ENCODE measurements at regions not wholly inside any gene's neighbourhood (a gene's known extent, or its start where the extent isn't known, plus 50 kb on each side); places are given as distances from the start of the nearest gene placed in this dataset.

DNA sequence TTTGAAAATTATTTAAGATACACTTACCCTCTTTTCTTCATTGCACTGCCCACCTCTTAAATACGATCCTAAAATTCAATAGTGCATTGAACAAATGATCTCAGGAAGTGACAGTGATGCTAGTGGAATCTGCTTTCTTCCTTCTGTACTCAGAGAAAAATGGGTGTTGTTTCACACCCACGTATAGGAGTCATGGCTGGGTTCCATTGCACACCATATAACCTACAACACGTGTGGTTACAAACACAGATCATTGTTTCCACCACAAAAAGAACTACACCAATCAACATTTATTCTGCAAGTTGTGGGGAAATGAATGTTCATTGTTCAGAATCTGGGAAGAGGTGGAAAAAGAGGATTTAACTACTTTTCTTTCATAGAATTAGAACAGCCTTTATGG lies 275.9 kb downstream of the MAN2A1 start:
- H3K27ac ChIP-seq (ENCODE audit: poor library complexity, severe bottlenecking): no peak overlapping the region
- TF ChIP-seq, protein P1, sequence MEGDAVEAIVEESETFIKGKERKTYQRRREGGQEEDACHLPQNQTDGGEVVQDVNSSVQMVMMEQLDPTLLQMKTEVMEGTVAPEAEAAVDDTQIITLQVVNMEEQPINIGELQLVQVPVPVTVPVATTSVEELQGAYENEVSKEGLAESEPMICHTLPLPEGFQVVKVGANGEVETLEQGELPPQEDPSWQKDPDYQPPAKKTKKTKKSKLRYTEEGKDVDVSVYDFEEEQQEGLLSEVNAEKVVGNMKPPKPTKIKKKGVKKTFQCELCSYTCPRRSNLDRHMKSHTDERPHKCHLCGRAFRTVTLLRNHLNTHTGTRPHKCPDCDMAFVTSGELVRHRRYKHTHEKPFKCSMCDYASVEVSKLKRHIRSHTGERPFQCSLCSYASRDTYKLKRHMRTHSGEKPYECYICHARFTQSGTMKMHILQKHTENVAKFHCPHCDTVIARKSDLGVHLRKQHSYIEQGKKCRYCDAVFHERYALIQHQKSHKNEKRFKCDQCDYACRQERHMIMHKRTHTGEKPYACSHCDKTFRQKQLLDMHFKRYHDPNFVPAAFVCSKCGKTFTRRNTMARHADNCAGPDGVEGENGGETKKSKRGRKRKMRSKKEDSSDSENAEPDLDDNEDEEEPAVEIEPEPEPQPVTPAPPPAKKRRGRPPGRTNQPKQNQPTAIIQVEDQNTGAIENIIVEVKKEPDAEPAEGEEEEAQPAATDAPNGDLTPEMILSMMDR (IDR thresholded peaks at IDR 0.05; ENCODE audit: poor library complexity, severe bottlenecking): no peak
- DNase-seq (ENCODE audit: low spot score) (no peak), ATAC-seq (ENCODE audit: low read depth) (no peak)
- H3K27me3 ChIP-seq (ENCODE audit: insufficient read depth, poor library complexity, severe bottlenecking): peaks cover 11% of the 10 kb centered on the region
- H3K36me3 ChIP-seq (ENCODE audit: low read depth): no peaks in the 10 kb centered on the region
- no peaks in the 10 kb centered on the region for H3K9me3 ChIP-seq (ENCODE audit: severe bottlenecking)
- no peak overlapping the region for H3K4me3 ChIP-seq (ENCODE audit: severe bottlenecking)
- H3K4me1 ChIP-seq (ENCODE audit: insufficient read depth, poor library complexity, severe bottlenecking): no peaks in the 10 kb centered on the region

DNA sequence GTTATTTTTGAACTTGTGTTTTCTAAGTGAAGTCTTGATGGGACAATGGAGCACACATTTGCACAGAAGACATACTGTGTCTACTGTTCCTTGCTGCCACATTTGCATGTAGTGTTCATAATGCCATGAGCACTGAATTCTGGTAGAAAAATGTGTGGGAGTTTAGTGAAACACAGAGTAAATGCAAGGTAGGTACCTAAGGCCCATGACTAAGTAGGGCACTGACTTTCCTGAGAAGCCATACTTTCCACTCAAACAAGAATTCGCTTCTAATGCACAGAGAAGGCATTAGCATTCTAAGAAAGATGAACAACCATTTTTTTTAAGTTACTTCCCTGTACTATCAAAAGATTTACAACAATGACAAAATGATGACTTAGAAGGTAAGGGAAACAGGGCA lies 282.2 kb downstream of the MAN2A1 start:
- no peak for ATAC-seq (ENCODE audit: low read depth)
- TF ChIP-seq, protein P1 (IDR thresholded peaks at IDR 0.05; ENCODE audit: poor library complexity, severe bottlenecking): no peak

DNA sequence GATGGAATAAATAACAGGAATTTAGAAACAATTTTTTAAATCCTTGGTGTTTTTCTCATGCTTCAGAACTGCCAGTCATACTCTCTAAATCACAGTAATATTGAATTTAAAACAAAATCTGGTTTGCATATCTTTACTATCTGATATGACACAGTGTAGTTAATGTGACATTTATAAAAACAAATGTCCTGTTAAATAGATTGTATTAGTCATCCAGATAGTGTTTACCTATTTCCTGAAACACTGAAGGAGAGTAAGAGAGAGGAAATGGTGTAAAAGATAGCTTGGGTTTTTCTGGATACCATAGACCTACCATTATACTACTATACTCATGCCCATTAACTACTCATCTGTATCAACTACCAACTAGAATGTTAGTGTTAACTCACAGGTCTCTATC lies 292.3 kb downstream of the MAN2A1 start:
- H3K4me3 ChIP-seq (ENCODE audit: severe bottlenecking): no peak overlapping the region
- peaks cover 5% of the 10 kb centered on the region for H3K27me3 ChIP-seq (ENCODE audit: insufficient read depth, poor library complexity, severe bottlenecking)
- DNase-seq (ENCODE audit: low spot score) (no peak), ATAC-seq (ENCODE audit: low read depth) (no peak)
- no peaks in the 10 kb centered on the region for H3K4me1 ChIP-seq (ENCODE audit: insufficient read depth, poor library complexity, severe bottlenecking)
- H3K9me3 ChIP-seq (ENCODE audit: severe bottlenecking): no peaks in the 10 kb centered on the region
- TF ChIP-seq, protein P1 (IDR thresholded peaks at IDR 0.05; ENCODE audit: poor library complexity, severe bottlenecking): no peak
- no peaks in the 10 kb centered on the region for H3K36me3 ChIP-seq (ENCODE audit: low read depth)
- no peak overlapping the region for H3K27ac ChIP-seq (ENCODE audit: poor library complexity, severe bottlenecking)

More for the DNA sequence above, 282.2 kb downstream of the MAN2A1 start:
- no peak overlapping the region for H3K27ac ChIP-seq (ENCODE audit: poor library complexity, severe bottlenecking)
- H3K4me1 ChIP-seq (ENCODE audit: insufficient read depth, poor library complexity, severe bottlenecking): no peaks in the 10 kb centered on the region
- peaks cover 16% of the 10 kb centered on the region for H3K27me3 ChIP-seq (ENCODE audit: insufficient read depth, poor library complexity, severe bottlenecking)
- H3K4me3 ChIP-seq (ENCODE audit: severe bottlenecking): no peak overlapping the region
- no peak for DNase-seq (ENCODE audit: low spot score)
- H3K36me3 ChIP-seq (ENCODE audit: low read depth): no peaks in the 10 kb centered on the region
- H3K9me3 ChIP-seq (ENCODE audit: severe bottlenecking): no peaks in the 10 kb centered on the region

DNA sequence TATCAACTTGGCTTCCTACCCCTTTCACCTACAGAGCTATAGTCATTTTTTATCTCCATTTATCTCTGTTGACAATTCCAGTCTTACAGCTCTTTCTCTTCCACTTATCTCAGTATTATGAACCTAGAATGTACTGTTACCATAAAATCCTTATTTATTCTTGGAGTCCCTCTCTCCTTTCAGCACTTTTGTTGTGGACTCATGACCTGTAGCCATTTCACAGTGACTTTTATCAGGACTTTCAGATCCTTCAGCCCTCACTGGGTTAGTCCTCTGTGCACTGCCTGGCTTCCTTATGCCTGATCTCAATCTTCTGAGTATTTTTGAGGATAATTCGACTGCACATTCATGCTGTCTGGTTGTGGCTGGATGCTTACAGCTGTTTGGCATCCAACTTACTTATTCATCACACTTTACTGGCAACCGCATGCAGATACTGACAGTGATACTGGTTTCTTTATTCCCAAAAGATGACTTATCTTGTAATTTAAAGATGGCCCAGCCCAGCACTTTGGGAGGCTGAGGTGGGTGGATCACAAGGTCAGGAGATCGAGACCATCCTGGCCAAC lies 293.3 kb downstream of the MAN2A1 start:
- Histone ChIP-seq H3K27ac (ENCODE audit: poor library complexity, severe bottlenecking) (no peak overlapping the region), H3K4me1 (ENCODE audit: insufficient read depth, poor library complexity, severe bottlenecking) (no peaks in the 10 kb centered on the region), H3K9me3 (ENCODE audit: severe bottlenecking) (no peaks in the 10 kb centered on the region), H3K4me3 (ENCODE audit: severe bottlenecking) (no peak overlapping the region), H3K27me3 (ENCODE audit: insufficient read depth, poor library complexity, severe bottlenecking) (peaks cover 3% of the 10 kb centered on the region), H3K36me3 (ENCODE audit: low read depth) (no peaks in the 10 kb centered on the region)
- TF ChIP-seq, protein P1 (IDR thresholded peaks at IDR 0.05; ENCODE audit: poor library complexity, severe bottlenecking): no peak
- ATAC-seq (ENCODE audit: low read depth): no peak
- DNase-seq (ENCODE audit: low spot score): no peak

DNA sequence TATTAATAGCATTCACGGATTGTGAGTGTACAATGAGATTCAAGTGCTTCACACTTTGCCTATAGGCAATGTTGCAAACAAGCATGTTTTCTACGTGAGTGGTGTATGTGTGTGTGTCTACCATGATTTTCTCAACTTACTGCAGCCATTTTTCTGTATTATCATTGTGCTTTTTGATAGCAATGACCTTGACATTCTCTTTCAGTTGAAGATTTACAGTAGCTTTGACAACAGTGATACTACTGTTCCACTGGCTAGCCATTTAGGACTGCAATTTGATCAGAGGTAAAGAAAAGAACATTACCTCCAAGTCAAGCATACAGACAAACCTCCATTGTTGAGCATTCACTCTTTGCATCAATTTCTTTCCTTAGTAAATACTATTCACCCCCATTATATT lies 297.0 kb downstream of the MAN2A1 start:
- Histone ChIP-seq H3K27ac (ENCODE audit: poor library complexity, severe bottlenecking) (no peak overlapping the region), H3K36me3 (ENCODE audit: low read depth) (no peaks in the 10 kb centered on the region), H3K9me3 (ENCODE audit: severe bottlenecking) (no peaks in the 10 kb centered on the region), H3K4me3 (ENCODE audit: severe bottlenecking) (no peak overlapping the region), H3K4me1 (ENCODE audit: insufficient read depth, poor library complexity, severe bottlenecking) (no peaks in the 10 kb centered on the region), H3K27me3 (ENCODE audit: insufficient read depth, poor library complexity, severe bottlenecking) (peaks cover 16% of the 10 kb centered on the region)
- ATAC-seq (ENCODE audit: low read depth) (no peak), DNase-seq (ENCODE audit: low spot score) (no peak)
- TF ChIP-seq, protein P1 (IDR thresholded peaks at IDR 0.05; ENCODE audit: poor library complexity, severe bottlenecking): no peak

Data from RWPE2 (cell line).